NCI-H1105 treated with DMSO at 0.1 percent for 48 hours (cell line): ENCODE measurements at regions not wholly inside any gene's neighbourhood (a gene's known extent, or its start where the extent isn't known, plus 50 kb on each side); places are given as distances from the start of the nearest gene placed in this dataset.
"Not testable (repeated sequence)": the region's sequence is repeated elsewhere in the genome, so short reads cannot be mapped to it uniquely, and the experiment has no call there.

Experiments used
- DNase-seq: peaks from one replicate; lab custom pipeline; 2025; lab: John Stamatoyannopoulos, UW

GRCh38 chr6:27669624-27670301, 196.9 kb upstream of the ZNF184 start:
- peak; percentile 64 for DNase-seq

DNA sequence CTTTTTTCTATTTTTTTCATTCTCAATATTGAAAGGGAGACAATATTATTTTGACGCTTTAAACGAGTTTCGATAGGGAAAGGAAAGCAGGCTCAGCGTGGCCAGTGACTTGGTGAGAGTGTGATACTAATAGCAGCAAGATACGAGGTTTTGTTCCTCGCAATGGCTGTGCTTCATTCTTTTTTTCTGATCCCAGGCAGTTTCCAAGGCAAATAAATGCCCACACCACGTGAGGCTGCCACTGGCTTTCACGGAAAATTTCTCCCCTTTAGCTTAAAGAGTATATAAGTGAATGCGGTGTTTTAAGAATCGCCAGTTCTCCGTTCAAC, 196.4 kb upstream of the ZNF184 start:
- DNase-seq = peak; percentile 64

GRCh38 chr6:27668442-27669294, 195.8 kb upstream of the ZNF184 start:
- peak; percentile 82 for DNase-seq

GRCh38 chr6:27667657-27668441, 194.9 kb upstream of the ZNF184 start:
- no peak for DNase-seq

- no peak for DNase-seq
These were observed 194.2 kb upstream of the ZNF184 start for GRCh38 chr6:27667016-27667656.

GRCh38 chr6:27662769-27663168, 189.9 kb upstream of the ZNF184 start:
- no peak for DNase-seq

- DNase-seq = not testable (repeated sequence)
These were observed 189.3 kb upstream of the ZNF184 start for GRCh38 chr6:27662212-27662611.

DNA sequence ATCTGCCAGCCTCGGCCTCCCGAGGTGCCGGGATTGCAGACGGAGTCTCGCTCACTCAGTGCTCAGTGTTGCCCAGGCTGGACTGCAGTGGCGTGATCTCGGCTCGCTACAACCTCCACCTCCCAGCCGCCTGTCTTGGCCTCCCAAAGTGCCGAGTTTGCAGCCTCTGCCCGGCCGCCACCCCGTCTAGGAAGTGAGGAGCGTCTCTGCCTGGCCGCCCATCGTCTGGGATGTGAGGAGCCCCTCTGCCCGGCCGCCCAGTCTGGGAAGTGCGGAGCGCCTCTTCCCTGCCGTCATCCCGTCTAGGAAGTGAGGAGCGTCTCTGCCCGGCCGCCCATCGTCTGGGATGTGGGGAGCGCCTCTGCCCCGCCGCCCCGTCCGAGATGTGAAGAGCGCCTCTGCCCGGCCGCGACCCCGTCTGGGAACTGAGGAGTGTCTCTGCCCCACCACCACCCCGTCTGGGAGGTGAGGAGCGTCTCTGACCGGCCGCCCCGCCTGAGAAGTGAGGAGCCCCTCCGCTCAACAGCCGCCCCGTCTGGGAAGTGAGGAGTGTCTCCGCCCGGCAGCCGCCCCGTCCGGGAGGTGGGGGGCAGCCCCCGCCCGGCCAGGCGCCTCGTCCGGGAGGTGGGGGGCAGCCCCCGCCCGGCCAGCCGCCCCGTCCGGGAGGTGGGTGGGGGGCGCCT, 180.4 kb upstream of the ZNF184 start:
- not testable (repeated sequence) for DNase-seq

DNA sequence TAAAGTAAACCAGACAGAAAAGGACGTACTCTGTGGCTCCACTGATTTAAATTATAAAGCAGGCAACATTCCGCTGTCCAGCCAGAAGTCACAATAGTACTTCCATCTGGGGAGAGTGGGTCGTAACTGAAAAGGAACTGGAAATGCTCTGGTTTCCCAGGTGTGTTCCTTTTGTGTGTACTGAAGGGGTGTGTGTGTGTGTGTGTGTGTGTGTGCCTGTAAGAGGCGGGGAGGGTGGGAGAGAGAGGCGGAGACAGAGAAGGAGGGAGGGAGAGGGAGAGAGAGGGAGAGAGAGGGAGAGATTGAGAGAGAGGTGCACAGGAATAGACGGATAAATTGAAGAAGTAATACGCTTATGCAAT, 178.4 kb upstream of the ZNF184 start:
- DNase-seq = peak; percentile 15

DNA sequence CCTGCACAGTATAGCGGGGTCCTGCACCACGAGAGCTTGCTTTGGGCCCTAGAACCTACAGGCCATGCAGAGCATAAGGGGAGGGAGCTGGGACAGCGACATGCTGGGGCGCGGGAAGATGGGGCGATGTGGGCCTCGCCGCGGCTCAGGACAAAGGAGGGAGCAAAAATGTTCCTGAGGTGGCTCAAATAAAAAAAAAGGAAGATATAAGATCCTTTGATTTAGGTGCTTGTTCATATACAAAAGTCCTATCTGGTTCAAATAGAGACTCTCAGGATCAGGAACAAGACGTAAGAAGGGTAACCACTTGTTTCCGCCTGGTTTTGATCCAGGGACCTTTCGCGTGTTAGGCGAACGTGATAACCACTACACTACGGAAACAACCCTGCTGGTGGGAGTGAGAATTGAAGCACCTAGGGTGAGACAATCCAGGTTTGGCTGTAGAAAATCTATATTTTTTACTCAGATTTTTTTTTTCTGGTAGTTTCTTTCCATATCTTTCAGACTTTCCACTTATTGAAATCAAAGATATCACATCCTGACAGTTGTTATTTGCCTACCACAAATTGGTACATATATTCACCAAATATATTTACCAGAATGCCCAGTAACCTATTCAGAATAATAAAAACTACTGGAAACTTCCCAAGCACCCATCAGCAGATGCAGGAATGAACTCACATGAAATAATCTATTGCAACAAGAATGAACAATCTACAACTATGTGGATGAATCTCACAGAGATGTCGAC, 177.9 kb upstream of the ZNF184 start:
- DNase-seq = peak; percentile 34

DNA sequence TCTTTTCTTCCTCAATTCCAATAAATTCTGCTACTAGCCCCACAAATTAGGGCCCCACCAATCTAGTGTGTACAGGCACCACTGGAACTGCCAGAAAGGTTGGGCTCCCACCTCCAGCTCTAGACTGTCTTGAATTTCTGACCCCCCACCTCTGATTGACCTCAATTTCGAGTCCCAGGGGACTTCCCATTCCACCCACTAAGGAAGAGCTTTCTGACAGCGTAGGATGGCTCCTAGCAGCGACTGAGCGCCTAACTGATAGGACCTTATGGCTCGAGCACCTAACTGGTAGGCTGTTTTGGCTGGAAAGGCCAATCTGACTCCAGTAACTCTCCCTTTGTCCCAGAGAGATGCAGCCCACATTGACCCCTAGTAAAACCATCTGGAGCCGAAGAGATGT, 171.6 kb upstream of the ZNF184 start:
- DNase-seq = no peak

GRCh38 chr6:27642744-27643456, 170.0 kb upstream of the ZNF184 start:
- DNase-seq = no peak

DNA sequence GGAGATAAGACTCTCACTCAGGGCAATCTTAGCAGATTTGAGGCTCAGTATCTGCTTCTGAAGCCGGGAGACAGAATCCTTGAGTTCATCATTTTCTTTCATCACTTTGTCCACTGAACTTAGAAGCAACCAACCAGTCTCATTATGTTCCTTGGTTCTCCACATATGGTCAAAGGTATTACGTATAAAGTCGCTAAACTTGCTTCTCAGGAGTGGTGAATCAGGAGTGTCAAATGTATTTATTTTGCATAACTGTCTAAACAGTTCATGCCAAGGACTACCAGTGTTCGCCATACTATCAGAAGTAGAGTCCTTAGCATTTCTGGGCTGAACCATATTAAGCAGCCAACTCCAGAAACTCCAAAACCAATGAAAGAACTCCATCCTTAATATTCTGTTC, 163.0 kb upstream of the ZNF184 start:
- DNase-seq = not testable (repeated sequence)

DNA sequence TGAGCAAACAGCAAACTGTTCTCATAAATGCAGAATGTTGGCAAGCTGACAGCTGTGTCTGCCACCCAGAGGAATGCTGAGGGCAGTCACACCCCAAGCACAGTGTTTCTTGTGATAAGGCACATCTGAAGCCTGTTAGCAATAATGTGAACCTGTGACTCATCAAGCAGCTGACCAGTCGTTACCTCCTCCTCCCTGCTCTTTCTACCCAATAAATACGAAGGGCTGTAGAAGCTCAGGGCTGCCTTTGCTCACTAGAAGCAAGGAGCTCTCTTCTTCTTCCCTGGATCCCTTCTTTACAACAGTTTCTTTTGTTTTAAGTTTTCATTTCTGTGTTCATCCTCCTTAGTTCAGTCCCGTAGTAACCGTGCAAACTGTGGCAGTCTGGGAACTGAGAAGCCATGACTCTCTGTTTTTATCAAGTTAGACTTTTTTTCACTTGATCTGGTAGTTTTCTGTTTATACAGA, 160.3 kb upstream of the ZNF184 start:
- not testable (repeated sequence) for DNase-seq

- DNase-seq = no peak
These were observed 158.7 kb upstream of the ZNF184 start for GRCh38 chr6:27631609-27631916.

DNA sequence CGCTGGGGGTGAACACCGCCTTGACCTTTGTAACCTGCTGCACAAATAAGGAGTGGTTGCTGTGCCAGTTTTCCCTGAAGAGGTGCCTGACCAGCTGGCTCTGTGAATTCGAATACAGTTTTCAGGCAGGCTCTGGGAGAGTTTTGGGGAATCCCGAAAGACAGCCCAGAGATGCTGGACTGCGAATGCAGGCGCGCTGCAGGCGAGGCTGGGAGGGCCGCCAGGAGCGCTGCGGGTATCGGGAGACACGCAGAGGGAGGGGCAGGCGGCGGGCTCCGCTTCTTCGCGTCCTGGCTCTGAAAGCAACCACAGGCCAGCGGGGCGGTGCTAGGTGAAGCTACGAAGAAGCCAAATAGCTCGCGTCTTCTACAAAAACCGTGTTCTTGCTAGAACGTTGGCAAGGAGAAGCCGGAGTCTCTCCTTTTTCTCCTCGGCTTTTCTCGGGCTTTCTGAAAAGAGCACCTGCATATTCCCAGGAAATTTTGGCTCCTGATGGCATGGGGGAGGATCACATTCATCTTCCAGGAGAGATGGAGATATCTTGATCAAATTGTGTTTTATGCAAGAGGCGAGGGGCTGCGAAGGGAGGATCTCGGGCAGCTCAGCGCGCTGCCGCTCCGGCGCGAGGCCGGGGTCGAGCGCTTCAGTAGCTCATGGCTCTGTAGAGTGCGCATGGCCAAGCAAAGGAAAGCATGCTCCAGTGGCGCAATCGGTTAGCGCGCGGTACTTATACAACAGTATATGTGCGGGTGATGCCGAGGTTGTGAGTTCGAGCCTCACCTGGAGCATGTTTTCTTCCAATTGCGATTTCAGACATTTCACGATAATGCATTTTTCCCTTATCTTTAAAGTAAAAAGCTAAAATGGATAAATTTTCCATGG, 158.1 kb upstream of the ZNF184 start:
- peak; percentile 69 for DNase-seq

GRCh38 chr6:27624694-27625262, 151.9 kb upstream of the ZNF184 start:
- no peak for DNase-seq

DNA sequence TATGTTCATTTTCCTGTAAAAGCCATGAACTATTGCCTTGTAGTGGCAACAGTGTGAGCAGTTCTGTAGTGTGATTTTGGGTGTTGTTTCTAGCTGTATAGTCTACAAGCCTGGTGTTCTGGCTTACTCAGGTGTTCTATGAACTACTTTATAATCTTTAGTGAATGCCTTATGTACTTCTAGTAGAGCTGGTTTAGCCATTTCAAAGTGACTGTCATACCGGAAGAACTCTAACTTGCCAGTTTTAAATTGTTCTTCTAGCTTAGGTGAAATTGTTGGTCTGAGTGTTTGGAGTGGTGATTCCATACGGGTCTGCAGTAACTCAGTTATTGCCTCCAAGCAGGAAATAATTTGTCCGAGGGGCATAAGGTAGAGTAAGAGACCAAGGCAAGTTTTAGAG, 150.2 kb upstream of the ZNF184 start:
- no peak for DNase-seq

DNA sequence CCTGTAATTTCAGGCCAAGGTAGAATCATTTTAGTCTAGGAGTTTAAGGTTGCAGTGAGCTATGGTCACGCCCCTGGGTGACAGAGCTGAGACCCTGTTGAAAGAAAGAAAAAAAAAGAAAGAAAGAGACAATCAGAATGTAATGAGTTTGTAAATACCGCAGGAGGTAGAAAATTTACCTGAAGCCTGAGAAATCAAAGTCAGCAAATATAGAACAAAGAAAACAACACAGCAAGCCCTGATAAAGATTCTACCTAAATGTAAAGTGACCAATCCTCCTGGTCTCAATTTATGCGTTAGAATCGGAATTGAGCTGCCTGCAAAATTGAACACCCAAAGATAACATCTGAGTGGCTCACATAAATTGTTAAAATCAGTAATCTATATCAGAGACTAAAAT, 146.5 kb upstream of the ZNF184 start:
- no peak for DNase-seq
